ENCODE measurements at regions not wholly inside any gene's neighbourhood (a gene's known extent, or its start where the extent isn't known, plus 50 kb on each side); places are given as distances from the start of the nearest gene placed in this dataset.

GRCh38 chr6:140966676-140967075 lies 1166.0 kb upstream of the GJE1 start:
- Histone ChIP-seq H3K4me3 (no peak overlapping the region), H3K9ac (no peak overlapping the region), H3K79me2 (ENCODE audit: low read depth) (no peaks in the 10 kb centered on the region), H3K4me1 (no peaks in the 10 kb centered on the region), H3K27me3 (no peaks in the 10 kb centered on the region), H4K20me1 (ENCODE audit: low read depth) (no peaks in the 10 kb centered on the region), H3K36me3 (no peaks in the 10 kb centered on the region), H3K9me3 (ENCODE audit: low read depth) (no peaks in the 10 kb centered on the region), H3K4me2 (no peak overlapping the region), H3F3A (ENCODE audit: low read depth) (no peaks in the 10 kb centered on the region), H2AFZ (replicated peaks) (no peak overlapping the region), H3K27ac (no peak overlapping the region)
- Mint-ChIP-seq H3K27ac (no peak overlapping the region), H3K36me3 (peaks cover 2% of the 10 kb centered on the region), H3K4me1 (no peaks in the 10 kb centered on the region), H3K9me3 (peaks cover 8% of the 10 kb centered on the region), H3K4me3 (no peak overlapping the region), H3K27me3 (ENCODE audit: insufficient read depth, low read depth) (no peaks in the 10 kb centered on the region)
- no peak for TF ChIP-seq EZH2 (IDR thresholded peaks at IDR 0.05)
- no peak for DNase-seq (ENCODE audit: low spot score)

DNA sequence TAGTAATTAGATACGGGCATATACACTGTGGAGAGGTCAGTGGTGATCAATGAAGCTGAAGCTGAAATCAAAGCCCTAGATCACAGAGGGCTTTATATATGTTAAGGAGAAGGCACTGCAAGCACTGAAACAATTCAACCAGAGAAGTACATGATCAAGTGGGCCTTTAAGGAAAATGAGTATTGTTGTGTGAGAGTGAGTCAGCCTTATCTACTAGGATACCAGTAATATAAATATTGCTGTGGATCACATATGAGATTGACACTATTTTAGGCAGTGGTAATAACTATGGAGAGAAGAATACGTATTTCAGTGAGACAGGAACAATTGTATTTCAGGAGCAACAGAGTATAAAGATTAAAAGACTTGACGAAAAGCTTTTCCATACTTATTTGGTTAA lies 1172.2 kb upstream of the GJE1 start:
- H3K36me3 ChIP-seq = no peaks in the 10 kb centered on the region
- H3K4me1 Mint-ChIP-seq = peaks cover 6% of the 10 kb centered on the region
- H2AFZ ChIP-seq (replicated peaks) = no peak overlapping the region
- H3K9ac ChIP-seq = no peak overlapping the region
- H3K27me3 Mint-ChIP-seq (ENCODE audit: insufficient read depth, low read depth) = no peaks in the 10 kb centered on the region
- H3K9me3 ChIP-seq (ENCODE audit: low read depth) = no peaks in the 10 kb centered on the region
- no peak overlapping the region for H3K4me2 ChIP-seq
- no peaks in the 10 kb centered on the region for H3F3A ChIP-seq (ENCODE audit: low read depth)
- H3K4me1 ChIP-seq = no peaks in the 10 kb centered on the region
- no peak for TF ChIP-seq EZH2phosphoT487 (IDR thresholded peaks at IDR 0.05)
- H3K9me3 Mint-ChIP-seq = no peaks in the 10 kb centered on the region
- H3K27ac ChIP-seq = no peak overlapping the region
- H3K27ac Mint-ChIP-seq = no peak overlapping the region
- H3K4me3 ChIP-seq = no peak overlapping the region
- no peak for DNase-seq (ENCODE audit: low spot score)
- no peaks in the 10 kb centered on the region for H3K79me2 ChIP-seq (ENCODE audit: low read depth)
- H3K4me3 Mint-ChIP-seq = no peak overlapping the region
- no peaks in the 10 kb centered on the region for H4K20me1 ChIP-seq (ENCODE audit: low read depth)
- H3K27me3 ChIP-seq = no peaks in the 10 kb centered on the region
- H3K36me3 Mint-ChIP-seq = no peaks in the 10 kb centered on the region

- Histone ChIP-seq H3K9ac (no peak overlapping the region), H3F3A (ENCODE audit: low read depth) (no peaks in the 10 kb centered on the region), H3K4me1 (no peaks in the 10 kb centered on the region), H2AFZ (replicated peaks) (no peak overlapping the region), H4K20me1 (ENCODE audit: low read depth) (no peaks in the 10 kb centered on the region), H3K4me2 (no peak overlapping the region), H3K79me2 (ENCODE audit: low read depth) (no peaks in the 10 kb centered on the region), H3K27me3 (no peaks in the 10 kb centered on the region), H3K4me3 (no peak overlapping the region), H3K36me3 (no peaks in the 10 kb centered on the region), H3K27ac (no peak overlapping the region), H3K9me3 (ENCODE audit: low read depth) (no peaks in the 10 kb centered on the region)
- Mint-ChIP-seq H3K9me3 (no peaks in the 10 kb centered on the region), H3K27me3 (ENCODE audit: insufficient read depth, low read depth) (no peaks in the 10 kb centered on the region), H3K4me3 (no peak overlapping the region), H3K27ac (no peak overlapping the region), H3K4me1 (peaks cover 6% of the 10 kb centered on the region), H3K36me3 (no peaks in the 10 kb centered on the region)
- TF ChIP-seq, protein P1, sequence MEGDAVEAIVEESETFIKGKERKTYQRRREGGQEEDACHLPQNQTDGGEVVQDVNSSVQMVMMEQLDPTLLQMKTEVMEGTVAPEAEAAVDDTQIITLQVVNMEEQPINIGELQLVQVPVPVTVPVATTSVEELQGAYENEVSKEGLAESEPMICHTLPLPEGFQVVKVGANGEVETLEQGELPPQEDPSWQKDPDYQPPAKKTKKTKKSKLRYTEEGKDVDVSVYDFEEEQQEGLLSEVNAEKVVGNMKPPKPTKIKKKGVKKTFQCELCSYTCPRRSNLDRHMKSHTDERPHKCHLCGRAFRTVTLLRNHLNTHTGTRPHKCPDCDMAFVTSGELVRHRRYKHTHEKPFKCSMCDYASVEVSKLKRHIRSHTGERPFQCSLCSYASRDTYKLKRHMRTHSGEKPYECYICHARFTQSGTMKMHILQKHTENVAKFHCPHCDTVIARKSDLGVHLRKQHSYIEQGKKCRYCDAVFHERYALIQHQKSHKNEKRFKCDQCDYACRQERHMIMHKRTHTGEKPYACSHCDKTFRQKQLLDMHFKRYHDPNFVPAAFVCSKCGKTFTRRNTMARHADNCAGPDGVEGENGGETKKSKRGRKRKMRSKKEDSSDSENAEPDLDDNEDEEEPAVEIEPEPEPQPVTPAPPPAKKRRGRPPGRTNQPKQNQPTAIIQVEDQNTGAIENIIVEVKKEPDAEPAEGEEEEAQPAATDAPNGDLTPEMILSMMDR (IDR thresholded peaks at IDR 0.05) = no peak
- TF ChIP-seq EZH2phosphoT487 (IDR thresholded peaks at IDR 0.05) (no peak), EZH2 (IDR thresholded peaks at IDR 0.05) (no peak)
- DNase-seq (ENCODE audit: low spot score) = no peak
These were observed 1175.3 kb upstream of the GJE1 start for GRCh38 chr6:140957386-140957785.

DNA sequence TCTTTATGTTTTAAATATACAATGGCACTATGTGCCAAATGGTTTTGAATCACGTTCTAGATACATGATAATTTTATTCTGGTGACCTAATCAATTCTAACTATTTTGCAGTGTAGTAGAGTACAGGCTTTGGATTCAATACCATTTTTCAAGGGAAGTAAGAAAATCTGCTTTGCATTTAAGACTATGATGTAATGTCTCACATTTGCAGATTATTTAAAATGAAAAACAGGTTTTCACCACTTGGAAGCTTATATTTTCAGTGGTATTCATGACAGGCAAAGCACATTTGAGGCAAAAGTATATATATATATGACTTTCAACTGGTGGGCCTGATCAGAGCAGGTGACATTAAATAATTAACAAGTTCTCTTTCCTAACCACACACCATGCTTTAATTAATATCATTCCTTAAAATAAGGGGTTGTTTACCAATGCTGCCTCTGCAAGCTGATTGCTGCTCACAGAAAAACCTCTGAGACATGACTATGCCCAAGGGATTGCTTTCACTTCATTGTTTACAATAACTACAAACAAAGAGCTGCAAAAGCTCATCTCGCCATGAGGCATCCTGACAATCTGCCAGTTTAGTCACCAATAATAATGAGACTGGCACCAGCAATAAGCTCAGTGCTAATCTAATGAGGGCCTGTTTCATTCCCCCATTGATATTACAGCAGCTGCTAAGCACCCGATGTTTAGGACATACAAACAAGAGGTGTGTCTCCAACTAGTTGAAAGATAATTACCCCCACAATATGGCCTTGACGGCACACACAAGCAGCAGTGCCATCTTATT lies 1176.0 kb upstream of the GJE1 start:
- Histone ChIP-seq H3F3A (ENCODE audit: low read depth) (no peaks in the 10 kb centered on the region), H3K9ac (no peak overlapping the region), H2AFZ (replicated peaks) (no peak overlapping the region), H3K4me3 (no peak overlapping the region), H3K36me3 (no peaks in the 10 kb centered on the region), H3K9me3 (ENCODE audit: low read depth) (no peaks in the 10 kb centered on the region), H3K4me2 (no peak overlapping the region), H3K4me1 (no peaks in the 10 kb centered on the region), H3K27ac (no peak overlapping the region), H3K79me2 (ENCODE audit: low read depth) (no peaks in the 10 kb centered on the region), H4K20me1 (ENCODE audit: low read depth) (no peaks in the 10 kb centered on the region), H3K27me3 (no peaks in the 10 kb centered on the region)
- TF ChIP-seq EZH2 (IDR thresholded peaks at IDR 0.05) (no peak), EZH2phosphoT487 (IDR thresholded peaks at IDR 0.05) (no peak)
- TF ChIP-seq, protein P1 (IDR thresholded peaks at IDR 0.05) = no peak
- H3K27me3 Mint-ChIP-seq (ENCODE audit: insufficient read depth, low read depth) = no peaks in the 10 kb centered on the region
- peak; percentile 2 for DNase-seq (ENCODE audit: low spot score)
- H3K9me3 Mint-ChIP-seq = no peaks in the 10 kb centered on the region
- H3K36me3 Mint-ChIP-seq = no peaks in the 10 kb centered on the region
- no peak overlapping the region for H3K4me3 Mint-ChIP-seq
- H3K27ac Mint-ChIP-seq = no peak overlapping the region
- H3K4me1 Mint-ChIP-seq = peaks cover 6% of the 10 kb centered on the region
